ENCODE measurements at regions not wholly inside any gene's neighbourhood (a gene's known extent, or its start where the extent isn't known, plus 50 kb on each side); places are given as distances from the start of the nearest gene placed in this dataset.

- no peak for ATAC-seq
- TF ChIP-seq ESRRG (CRISPR knock-in tag; IDR thresholded peaks at IDR 0.05): no peak
- TF ChIP-seq PATZ1 (CRISPR knock-in tag; IDR thresholded peaks at IDR 0.05; ENCODE audit: borderline replicate concordance): no peak
These were observed 629.1 kb downstream of the LIG4 start for GRCh38 chr13:107586216-107586615.

- ATAC-seq: no peak
- no peak for TF ChIP-seq ZNF70 (CRISPR knock-in tag; IDR thresholded peaks at IDR 0.05)
- no peak for TF ChIP-seq ZC3H10 (CRISPR knock-in tag; IDR thresholded peaks at IDR 0.05)
- TF ChIP-seq PATZ1 (CRISPR knock-in tag; IDR thresholded peaks at IDR 0.05; ENCODE audit: borderline replicate concordance): no peak
- TF ChIP-seq TCF4 (CRISPR knock-in tag; IDR thresholded peaks at IDR 0.05; ENCODE audit: borderline replicate concordance): no peak
- TF ChIP-seq GLIS3 (CRISPR knock-in tag; IDR thresholded peaks at IDR 0.05): no peak
These were observed 629.7 kb downstream of the LIG4 start for GRCh38 chr13:107585469-107586180.

- no peak for ATAC-seq
- TF ChIP-seq GLIS3 (CRISPR knock-in tag; IDR thresholded peaks at IDR 0.05): no peak
- TF ChIP-seq ZFP3 (CRISPR knock-in tag; IDR thresholded peaks at IDR 0.05): no peak
- TF ChIP-seq TOX (CRISPR knock-in tag; IDR thresholded peaks at IDR 0.05; ENCODE audit: borderline replicate concordance): no peak
- no peak for TF ChIP-seq CSDC2 (CRISPR knock-in tag; IDR thresholded peaks at IDR 0.05)
- no peak for TF ChIP-seq ZNF8 (CRISPR knock-in tag; IDR thresholded peaks at IDR 0.05)
- TF ChIP-seq BACH2 (CRISPR knock-in tag; IDR thresholded peaks at IDR 0.05; ENCODE audit: borderline replicate concordance): no peak
- TF ChIP-seq TCF4 (CRISPR knock-in tag; IDR thresholded peaks at IDR 0.05; ENCODE audit: borderline replicate concordance): no peak
- TF ChIP-seq ZC3H10 (CRISPR knock-in tag; IDR thresholded peaks at IDR 0.05): no peak
- TF ChIP-seq CSRNP3 (CRISPR knock-in tag; IDR thresholded peaks at IDR 0.05): no peak
- TF ChIP-seq CREB5 (CRISPR knock-in tag; IDR thresholded peaks at IDR 0.05; ENCODE audit: low read depth): no peak
- no peak for TF ChIP-seq ZNF70 (CRISPR knock-in tag; IDR thresholded peaks at IDR 0.05)
- no peak for TF ChIP-seq PATZ1 (CRISPR knock-in tag; IDR thresholded peaks at IDR 0.05; ENCODE audit: borderline replicate concordance)
- TF ChIP-seq ZFP30 (CRISPR knock-in tag; IDR thresholded peaks at IDR 0.05): no peak
- no peak for TF ChIP-seq ISL1 (CRISPR knock-in tag; IDR thresholded peaks at IDR 0.05)
- no peak for TF ChIP-seq TSHZ2 (CRISPR knock-in tag; IDR thresholded peaks at IDR 0.05)
- TF ChIP-seq POU6F1 (CRISPR knock-in tag; IDR thresholded peaks at IDR 0.05; ENCODE audit: borderline replicate concordance, low read depth): no peak
- TF ChIP-seq ZNF565 (CRISPR knock-in tag; conservative IDR thresholded peaks at IDR 0.05; ENCODE audit: low read depth): no peak
- TF ChIP-seq PPARA (CRISPR knock-in tag; IDR thresholded peaks at IDR 0.05; ENCODE audit: borderline replicate concordance): no peak
- TF ChIP-seq RARB (CRISPR knock-in tag; IDR thresholded peaks at IDR 0.05): no peak
- TF ChIP-seq OSR1 (CRISPR knock-in tag; IDR thresholded peaks at IDR 0.05): no peak
These were observed 633.2 kb downstream of the LIG4 start for GRCh38 chr13:107582171-107582570.
